LNCaP clone FGC (cell line): ENCODE measurements at regions not wholly inside any gene's neighbourhood (a gene's known extent, or its start where the extent isn't known, plus 50 kb on each side); places are given as distances from the start of the nearest gene placed in this dataset.

Experiments
- DNase-seq: peaks from one replicate; pipeline ENCODE4 v3.0.0-alpha.2; 2011; ENCODE audit warnings: low read depth
- H3K4me3 ChIP-seq: 2 replicates; pipeline ENCODE4 v1.5.1; 2011; ENCODE audit warnings: mild to moderate bottlenecking, low read depth, low read length, control low read depth
- CTCF ChIP-seq: IDR thresholded peaks from 2 replicates; pipeline ENCODE4 v1.5.1; 2012; ENCODE audit warnings: mild to moderate bottlenecking; ENCODE audit not compliant: control insufficient read depth, insufficient read depth; ENCODE audit errors: extremely low read depth

GRCh38 chr17:74097450-74098135 is 105.9 kb upstream of the RPL38 start:
- no peak overlapping the region for H3K4me3 ChIP-seq
- no peak for DNase-seq
- TF ChIP-seq CTCF = no peak

- no peak for DNase-seq
- no peak for TF ChIP-seq CTCF
- H3K4me3 ChIP-seq = no peak overlapping the region
These were observed 105.1 kb upstream of the RPL38 start for GRCh38 chr17:74098136-74099024.

- no peak for DNase-seq
- H3K4me3 ChIP-seq = no peak overlapping the region
- no peak for TF ChIP-seq CTCF
These were observed 103.8 kb upstream of the RPL38 start for GRCh38 chr17:74099442-74100340.

GRCh38 chr17:74104921-74105320 is 98.6 kb upstream of the RPL38 start:
- no peak for DNase-seq
- no peak for TF ChIP-seq CTCF
- no peak overlapping the region for H3K4me3 ChIP-seq

GRCh38 chr17:74107107-74107506 is 96.4 kb upstream of the RPL38 start:
- H3K4me3 ChIP-seq = no peak overlapping the region
- DNase-seq = no peak
- TF ChIP-seq CTCF = no peak

GRCh38 chr17:74108126-74108705 is 95.3 kb upstream of the RPL38 start:
- DNase-seq = no peak
- TF ChIP-seq CTCF = no peak
- H3K4me3 ChIP-seq = no peak overlapping the region
